Left colon (tissue), 2 donors: ENCODE measurements at regions not wholly inside any gene's neighbourhood (a gene's known extent, or its start where the extent isn't known, plus 50 kb on each side); places are given as distances from the start of the nearest gene placed in this dataset.

ENCODE experiments used
- ATAC-seq: fragments of 200-7000 bp; cut with Tn5 transposase; one replicate; pipeline ENCODE4 v1.9.1; 2020; ENCODE audit warnings: mild to moderate bottlenecking, moderate library complexity
- DNase-seq, 2 donors: peaks; one replicate each; pipeline ENCODE4 v3.0.0-alpha.2; 2020
- intact Hi-C, 2 donors: fragments of 100-400 bp; cut with DNase I in 1 of 2; cut with micrococcal nuclease in 1 of 2; formaldehyde crosslinking; loops; one replicate each; pipeline versions ENCODE4 v1.11.2 to v1.14.0; 2022; cut with DNase I, micrococcal nuclease
- donor health status: DM: no; HTN: no; CAD: no.
- donor health status: DM: yes; HTN: yes; CAD: no.

- intact Hi-C loops, result no loop called here
- ATAC-seq, result no peak
- no peak for DNase-seq
Observed at GRCh38 chr4:153034681-153035080, 98.6 kb downstream of the FHDC1 start.

DNA sequence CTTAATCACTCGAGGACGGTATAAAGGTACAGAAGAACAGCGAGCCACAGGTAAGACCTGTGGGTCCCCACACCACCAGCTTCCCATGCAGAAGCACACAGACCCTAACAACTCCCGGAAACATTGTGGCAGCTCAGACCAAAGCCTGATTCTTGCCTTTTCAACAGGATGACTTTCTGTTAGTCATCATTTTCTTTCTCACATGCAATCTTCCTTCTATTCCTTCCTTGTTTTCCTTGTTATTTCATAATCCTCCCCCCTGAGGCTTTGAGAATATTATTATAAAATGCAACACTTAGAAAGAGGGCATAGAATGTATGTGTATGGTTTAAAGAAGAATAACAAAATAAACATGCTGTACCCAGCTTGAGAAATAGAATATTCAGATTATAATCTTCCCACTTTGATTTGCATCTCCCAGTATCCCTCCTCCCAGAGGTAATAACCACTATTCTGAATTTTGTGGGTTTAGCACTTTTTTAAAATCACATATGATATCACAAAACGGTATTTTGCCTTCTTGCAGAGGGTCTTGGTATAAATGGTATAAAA is 100.9 kb downstream of the FHDC1 start:
- DNase-seq (no peak), ATAC-seq (no peak)
- intact Hi-C loops, result no loop called here

DNA sequence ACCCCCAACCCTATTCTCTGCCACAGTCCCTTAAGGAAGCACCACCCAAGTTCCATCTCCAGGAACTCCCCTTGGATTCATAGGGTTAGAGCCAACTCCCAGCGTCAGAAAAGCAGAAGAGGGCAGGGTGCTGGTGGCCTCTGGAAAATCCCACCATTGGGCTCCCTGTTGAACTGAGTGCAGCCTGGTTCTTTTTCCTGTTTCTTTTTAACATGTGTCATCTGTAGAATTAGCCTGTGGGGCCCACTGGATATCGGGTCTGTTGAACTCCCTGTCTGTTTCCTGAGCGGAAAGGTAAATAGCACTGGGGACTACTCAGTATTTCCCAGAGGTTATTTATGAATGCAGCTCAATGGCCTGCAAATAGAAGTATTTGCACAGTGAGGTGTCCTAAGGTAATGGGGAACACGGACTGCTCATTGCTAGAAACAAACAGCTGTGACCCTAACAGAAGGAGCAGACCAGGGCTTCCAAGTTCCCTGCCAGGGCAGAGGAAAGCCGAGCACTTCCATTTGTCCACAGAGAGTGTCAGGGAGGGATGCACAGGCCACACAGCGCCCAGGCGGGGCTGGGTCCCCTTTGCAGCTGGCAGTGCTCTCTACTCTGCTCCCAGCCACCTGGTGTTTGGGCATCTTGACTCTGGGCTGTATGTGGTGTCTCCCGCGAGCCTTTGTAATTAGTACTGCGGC is 102.6 kb downstream of the FHDC1 start:
- no peak for DNase-seq
- ATAC-seq, result peak; percentile 29
- intact Hi-C loops, result no loop called here

GRCh38 chr4:153039542-153040185 is 103.5 kb downstream of the FHDC1 start:
- intact Hi-C loops, result no loop called here

DNA sequence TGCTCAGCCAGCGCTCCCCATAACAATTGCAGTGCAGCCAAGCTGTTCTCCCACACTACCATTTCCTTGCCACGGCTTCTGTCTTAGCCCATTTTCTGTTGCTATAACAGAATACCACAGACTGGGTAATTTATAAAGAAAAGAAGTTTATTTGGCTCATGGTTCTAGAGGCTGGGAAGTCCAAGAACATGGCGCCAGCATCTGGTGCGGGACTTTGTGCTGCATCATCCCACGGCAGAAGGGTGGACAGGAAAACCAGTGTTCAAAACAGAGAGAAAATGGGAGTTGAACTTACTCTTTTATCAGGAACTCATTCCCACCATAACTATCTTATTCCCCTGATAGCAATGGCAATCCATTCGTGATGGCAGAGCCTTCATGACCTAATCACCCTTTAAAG is 104.6 kb downstream of the FHDC1 start:
- DNase-seq, result no peak
- intact Hi-C loops, result no loop called here
- ATAC-seq, result no peak

More at GRCh38 chr4:153039542-153040185, 103.5 kb downstream of the FHDC1 start:
- DNase-seq, result no peak
- no peak for ATAC-seq

DNA sequence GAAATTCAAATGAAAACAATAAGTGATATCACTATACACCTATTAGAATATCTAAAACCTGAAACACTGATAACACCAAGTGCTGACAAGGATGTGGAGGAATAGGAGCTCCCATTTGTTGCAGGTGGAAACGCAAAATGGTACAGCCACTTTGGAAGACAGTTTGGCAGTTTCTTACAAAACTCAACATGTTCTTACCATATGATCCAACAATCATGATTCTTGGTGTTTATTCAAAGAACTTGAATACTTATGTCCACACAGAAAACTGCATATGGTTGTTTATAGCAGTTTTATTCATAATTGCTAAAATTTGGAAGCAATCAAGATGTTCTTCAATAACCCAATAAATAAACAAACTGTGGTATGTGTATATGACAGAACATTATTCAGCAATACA is 107.9 kb downstream of the FHDC1 start:
- intact Hi-C loops, result no loop called here
- ATAC-seq (no peak), DNase-seq (no peak)

- ATAC-seq, result no peak
- intact Hi-C loops, result no loop called here
- no peak for DNase-seq
Observed at GRCh38 chr4:153045111-153045982, 109.2 kb downstream of the FHDC1 start.

GRCh38 chr4:153058671-153059060 is 122.5 kb downstream of the FHDC1 start:
- DNase-seq (no peak), ATAC-seq (no peak)
- intact Hi-C loops, result no loop called here

- ATAC-seq, result no peak
- intact Hi-C loops, result no loop called here
Observed at GRCh38 chr4:153060196-153060595, 124.1 kb downstream of the FHDC1 start.

DNA sequence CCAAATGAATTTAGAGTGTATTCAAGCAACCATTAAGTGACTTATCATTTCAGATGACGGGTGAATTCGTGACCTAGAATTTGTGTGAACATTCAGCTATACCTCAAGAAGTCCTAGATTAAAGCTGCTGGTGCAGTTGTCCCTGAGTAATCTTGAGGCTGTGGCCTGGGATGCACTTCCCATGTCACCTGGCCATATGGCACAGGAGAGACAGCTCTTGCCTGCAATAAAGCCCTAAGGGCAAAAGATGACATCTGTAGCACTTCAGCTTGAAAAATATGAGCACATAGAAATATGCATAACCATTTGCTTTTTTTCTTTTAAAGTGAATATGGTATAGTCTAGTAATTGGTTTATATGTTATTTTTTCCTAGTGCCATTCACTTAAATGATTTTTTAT is 125.8 kb downstream of the FHDC1 start:
- intact Hi-C loops, result no loop called here
- ATAC-seq (no peak), DNase-seq (no peak)

More at GRCh38 chr4:153060196-153060595, 124.1 kb downstream of the FHDC1 start:
- DNase-seq, result no peak

- intact Hi-C loops, result no loop called here
- ATAC-seq (no peak), DNase-seq (no peak)
Observed at GRCh38 chr4:153062652-153063168, 126.6 kb downstream of the FHDC1 start.

DNA sequence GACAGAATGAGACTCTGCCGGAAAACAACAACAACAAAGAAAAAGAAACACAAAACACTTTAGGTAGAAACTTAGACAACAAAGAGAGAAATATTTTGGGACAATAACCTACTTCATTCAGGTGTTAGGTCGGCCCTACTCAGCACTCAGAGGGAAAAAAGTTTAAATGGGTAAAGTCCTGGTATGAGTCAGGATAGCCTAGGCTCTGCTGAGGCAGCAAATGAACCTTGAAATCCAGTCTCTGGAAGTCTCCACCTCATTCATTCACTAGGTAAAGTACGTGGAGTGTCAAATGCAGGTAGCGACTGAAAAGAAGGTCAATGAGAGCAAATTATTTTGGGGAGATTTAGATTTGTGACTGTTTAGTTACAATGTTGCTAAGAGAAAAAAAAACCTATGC is 127.4 kb downstream of the FHDC1 start:
- intact Hi-C loops, result no loop called here
- ATAC-seq (peak; percentile 18), DNase-seq (no peak)

GRCh38 chr4:153064571-153064970 is 128.4 kb downstream of the FHDC1 start:
- DNase-seq, result peak; percentile 32 to 35
- ATAC-seq, result peak; percentile 45
- intact Hi-C loops, result no loop called here

DNA sequence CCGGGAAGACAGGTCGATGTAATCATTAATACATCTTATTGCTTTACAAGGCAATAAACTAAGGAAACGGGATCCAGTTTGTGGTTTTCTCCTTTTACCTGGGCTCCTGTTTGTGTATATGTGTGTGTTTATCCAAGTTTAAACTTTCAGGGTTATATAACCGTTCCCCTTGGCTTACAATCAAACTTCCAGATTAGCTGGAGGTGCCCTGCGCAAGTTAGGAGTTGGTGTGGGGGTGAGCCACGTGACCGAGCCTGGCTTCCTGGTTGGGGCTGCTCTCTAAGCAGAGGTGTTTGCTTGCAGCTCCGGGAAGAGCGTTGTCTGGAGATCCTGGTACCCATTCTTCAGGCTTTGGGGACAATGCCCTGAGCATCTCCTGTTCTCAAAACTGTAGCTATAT is 129.2 kb downstream of the FHDC1 start:
- intact Hi-C loops, result no loop called here
- DNase-seq (peak; percentile 74 to 75), ATAC-seq (peak; percentile 82)

DNA sequence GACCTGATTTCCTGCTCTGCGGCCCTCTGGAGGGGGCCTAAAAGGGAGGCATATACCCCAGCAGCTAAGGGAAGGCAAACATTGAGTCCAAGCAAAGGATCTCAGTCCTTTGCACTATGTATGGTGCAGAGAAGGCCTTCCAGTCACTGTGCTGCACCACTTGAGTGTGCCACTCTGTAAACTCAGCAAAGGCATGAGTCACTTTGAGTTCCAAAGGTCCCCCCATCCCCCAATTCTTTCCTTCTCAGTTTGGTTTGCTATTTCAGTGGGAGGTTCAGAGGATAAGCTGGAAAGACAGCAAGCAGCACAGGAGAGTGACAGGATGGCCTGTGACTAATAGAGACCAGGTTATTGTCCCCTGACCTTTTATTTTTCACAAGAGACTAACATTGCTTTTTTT is 131.3 kb downstream of the FHDC1 start:
- intact Hi-C loops, result no loop called here
- peak; percentile 63 for ATAC-seq
- peak in 1 of 2 donors; percentile 46 for DNase-seq

- intact Hi-C loops, result no loop called here
- DNase-seq (no peak), ATAC-seq (no peak)
Observed at GRCh38 chr4:153068751-153069150, 132.6 kb downstream of the FHDC1 start.

GRCh38 chr4:153071958-153072598 is 132.2 kb upstream of the TRIM2 start:
- no peak for DNase-seq
- intact Hi-C loops, result no loop called here
- ATAC-seq, result no peak

GRCh38 chr4:153072661-153073060 is 131.6 kb upstream of the TRIM2 start:
- intact Hi-C loops, result no loop called here
- ATAC-seq (no peak), DNase-seq (no peak)

GRCh38 chr4:153074486-153074885 is 129.8 kb upstream of the TRIM2 start:
- ATAC-seq (no peak), DNase-seq (no peak)
- intact Hi-C loops, result no loop called here
